ENCODE measurements at regions not wholly inside any gene's neighbourhood (a gene's known extent, or its start where the extent isn't known, plus 50 kb on each side); places are given as distances from the start of the nearest gene placed in this dataset.

DNA sequence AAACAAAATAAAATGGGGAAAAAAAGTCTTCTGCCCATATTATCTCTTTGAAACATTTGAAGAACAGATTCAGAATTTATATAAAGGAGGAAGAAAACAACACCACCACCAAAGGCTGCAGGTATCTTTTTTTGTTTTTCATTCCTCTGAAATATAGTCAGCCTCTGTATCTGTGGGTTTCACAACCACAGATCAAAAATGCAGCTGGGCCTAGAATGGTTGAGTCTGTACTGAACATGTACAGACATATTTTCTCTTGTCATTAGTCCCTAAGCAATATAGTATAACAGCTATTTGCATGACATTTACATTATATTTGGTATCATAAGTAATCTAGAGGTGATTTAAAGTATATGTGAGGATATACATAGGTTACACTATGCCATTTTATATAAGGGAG lies 559.7 kb upstream of the LRRN3 start:
- H3K27me3 ChIP-seq, result no peaks in the 10 kb centered on the region
- no peak for DNase-seq
- H3K9me3 ChIP-seq, result no peaks in the 10 kb centered on the region
- TF ChIP-seq POLR2A (IDR thresholded peaks at IDR 0.05), result no peak
- TF ChIP-seq, protein P1, sequence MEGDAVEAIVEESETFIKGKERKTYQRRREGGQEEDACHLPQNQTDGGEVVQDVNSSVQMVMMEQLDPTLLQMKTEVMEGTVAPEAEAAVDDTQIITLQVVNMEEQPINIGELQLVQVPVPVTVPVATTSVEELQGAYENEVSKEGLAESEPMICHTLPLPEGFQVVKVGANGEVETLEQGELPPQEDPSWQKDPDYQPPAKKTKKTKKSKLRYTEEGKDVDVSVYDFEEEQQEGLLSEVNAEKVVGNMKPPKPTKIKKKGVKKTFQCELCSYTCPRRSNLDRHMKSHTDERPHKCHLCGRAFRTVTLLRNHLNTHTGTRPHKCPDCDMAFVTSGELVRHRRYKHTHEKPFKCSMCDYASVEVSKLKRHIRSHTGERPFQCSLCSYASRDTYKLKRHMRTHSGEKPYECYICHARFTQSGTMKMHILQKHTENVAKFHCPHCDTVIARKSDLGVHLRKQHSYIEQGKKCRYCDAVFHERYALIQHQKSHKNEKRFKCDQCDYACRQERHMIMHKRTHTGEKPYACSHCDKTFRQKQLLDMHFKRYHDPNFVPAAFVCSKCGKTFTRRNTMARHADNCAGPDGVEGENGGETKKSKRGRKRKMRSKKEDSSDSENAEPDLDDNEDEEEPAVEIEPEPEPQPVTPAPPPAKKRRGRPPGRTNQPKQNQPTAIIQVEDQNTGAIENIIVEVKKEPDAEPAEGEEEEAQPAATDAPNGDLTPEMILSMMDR (IDR thresholded peaks at IDR 0.05), result no peak
- H3K4me3 ChIP-seq, result no peak overlapping the region
- H3K27ac ChIP-seq, result no peak overlapping the region
- no peaks in the 10 kb centered on the region for H3K36me3 ChIP-seq
- no peaks in the 10 kb centered on the region for H3K4me1 ChIP-seq
- intact Hi-C loops (cut with DNase I; ENCODE audit: low total_unique reads), result no loop called here

GRCh38 chr7:110534241-110534931 lies 556.5 kb upstream of the LRRN3 start:
- TF ChIP-seq, protein P1 (IDR thresholded peaks at IDR 0.05), result no peak
- no peak for TF ChIP-seq POLR2A (IDR thresholded peaks at IDR 0.05)
- Histone ChIP-seq H3K27me3 (no peaks in the 10 kb centered on the region), H3K36me3 (no peaks in the 10 kb centered on the region), H3K27ac (no peak overlapping the region), H3K9me3 (no peaks in the 10 kb centered on the region), H3K4me3 (no peak overlapping the region), H3K4me1 (no peaks in the 10 kb centered on the region)
- DNase-seq, result no peak
- intact Hi-C loops (cut with DNase I; ENCODE audit: low total_unique reads), result no loop called here

DNA sequence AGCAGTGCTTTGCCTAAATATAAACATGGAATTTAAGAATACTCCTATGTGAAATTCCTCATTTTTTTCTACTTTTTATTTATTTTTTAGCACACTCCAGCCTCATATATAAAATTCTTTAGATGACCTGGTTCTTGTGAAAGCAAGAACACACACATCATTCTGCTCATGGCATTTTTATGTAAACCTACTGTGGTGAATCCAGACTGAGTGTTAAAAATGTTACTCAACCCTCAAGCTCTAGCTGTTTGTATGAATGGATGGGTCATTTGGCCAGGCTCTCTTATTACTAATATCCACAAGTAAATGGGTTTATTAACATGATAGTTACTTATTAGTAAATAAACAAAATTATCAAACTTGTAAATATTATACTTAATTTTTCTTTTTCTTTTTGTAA lies 551.7 kb upstream of the LRRN3 start:
- no peaks in the 10 kb centered on the region for H3K9me3 ChIP-seq
- no peak overlapping the region for H3K27ac ChIP-seq
- TF ChIP-seq, protein P1 (IDR thresholded peaks at IDR 0.05), result no peak
- intact Hi-C loops (cut with DNase I; ENCODE audit: low total_unique reads), result no loop called here
- no peaks in the 10 kb centered on the region for H3K27me3 ChIP-seq
- H3K4me1 ChIP-seq, result no peaks in the 10 kb centered on the region
- no peak for DNase-seq
- no peak overlapping the region for H3K4me3 ChIP-seq
- H3K36me3 ChIP-seq, result no peaks in the 10 kb centered on the region

- Histone ChIP-seq H3K36me3 (no peaks in the 10 kb centered on the region), H3K27ac (no peak overlapping the region), H3K27me3 (no peaks in the 10 kb centered on the region), H3K9me3 (no peaks in the 10 kb centered on the region), H3K4me3 (no peak overlapping the region), H3K4me1 (no peaks in the 10 kb centered on the region)
- intact Hi-C loops (cut with DNase I; ENCODE audit: low total_unique reads), result no loop called here
- DNase-seq, result no peak
- TF ChIP-seq, protein P1 (IDR thresholded peaks at IDR 0.05), result no peak
- no peak for TF ChIP-seq POLR2A (IDR thresholded peaks at IDR 0.05)
These were observed 549.0 kb upstream of the LRRN3 start for GRCh38 chr7:110541962-110542361.

DNA sequence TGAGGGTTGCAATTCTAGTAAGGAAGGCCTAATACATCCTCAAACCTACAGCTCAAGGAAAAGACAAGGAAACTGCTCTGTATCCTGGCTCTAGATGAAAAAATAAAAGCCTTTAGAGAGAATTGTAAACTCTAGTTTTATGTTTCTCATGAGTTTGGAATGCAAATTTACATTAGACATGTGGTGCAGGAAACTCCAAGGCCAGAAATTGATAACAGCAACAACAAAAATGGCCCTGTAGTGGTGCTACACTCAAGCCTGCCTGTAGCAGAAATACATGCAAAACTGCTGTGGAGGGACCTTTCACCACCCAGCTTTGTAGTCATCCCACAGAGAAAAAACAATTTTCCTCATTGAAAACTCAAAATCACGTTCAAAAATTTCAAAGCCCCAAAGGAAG lies 546.7 kb upstream of the LRRN3 start:
- no peaks in the 10 kb centered on the region for H3K27me3 ChIP-seq
- TF ChIP-seq POLR2A (IDR thresholded peaks at IDR 0.05), result no peak
- TF ChIP-seq, protein P1 (IDR thresholded peaks at IDR 0.05), result no peak
- H3K27ac ChIP-seq, result no peak overlapping the region
- H3K4me1 ChIP-seq, result no peaks in the 10 kb centered on the region
- no peak overlapping the region for H3K4me3 ChIP-seq
- intact Hi-C loops (cut with DNase I; ENCODE audit: low total_unique reads), result no loop called here
- no peaks in the 10 kb centered on the region for H3K9me3 ChIP-seq
- DNase-seq, result no peak
- H3K36me3 ChIP-seq, result no peaks in the 10 kb centered on the region

All from uterus (tissue), 3 donors.